AG04449 (cell line): ENCODE measurements at regions not wholly inside any gene's neighbourhood (a gene's known extent, or its start where the extent isn't known, plus 50 kb on each side); places are given as distances from the start of the nearest gene placed in this dataset.

Experiments used
- CTCF ChIA-PET: fragments of 350-600 bp; formaldehyde crosslinking; extraction: SDS; loops from one replicate; lab custom pipeline; 2021; ENCODE audit warnings: antibody characterized with exemption; lab: Yijun Ruan, JAX
- POLR2A ChIA-PET: fragments of 400-600, 350-600 bp; formaldehyde crosslinking; extraction: SDS; loops from one replicate; lab custom pipeline; 2020; ENCODE audit warnings: antibody characterized with exemption, inconsistent platforms; lab: Yijun Ruan, JAX
- DNase-seq: peaks from one replicate; pipeline ENCODE4 v3.0.0-alpha.2; 2010; ENCODE audit warnings: low read depth, low spot score
- H3K4me3 ChIP-seq: 2 replicates; pipeline ENCODE4 v1.5.1; 2011; ENCODE audit warnings: low read depth, mild to moderate bottlenecking, control low read depth, low read length
- CTCF ChIP-seq: IDR thresholded peaks from one replicate; pipeline ENCODE4 v1.5.1; 2011; ENCODE audit warnings: mild to moderate bottlenecking, moderate library complexity, low read length, control low read depth, inconsistent platforms; ENCODE audit not compliant: insufficient read depth; ENCODE audit errors: missing control alignments

GRCh38 chr7:17166824-17167379, 131.6 kb upstream of the AHR start:
- ChIA-PET CTCF (no interaction called here), POLR2A (no interaction called here)
- no peak for TF ChIP-seq CTCF
- no peak for DNase-seq
- no peak overlapping the region for H3K4me3 ChIP-seq

- no peak for TF ChIP-seq CTCF
- ChIA-PET CTCF (interaction anchor here (0.7 kb wide), 1 partner anchor 104 kb away, joined by 3 read pairs; no protein-coding TSS in a partner anchor), POLR2A (interaction anchor here (0.6 kb wide), 1 partner anchor 15 kb away, joined by 3 read pairs; no protein-coding TSS in a partner anchor)
- H3K4me3 ChIP-seq: no peak overlapping the region
- DNase-seq: no peak
These were observed 130.0 kb upstream of the AHR start for GRCh38 chr7:17168416-17168815.

GRCh38 chr7:17171427-17171826, 127.0 kb upstream of the AHR start:
- DNase-seq: no peak
- ChIA-PET CTCF (no interaction called here), POLR2A (no interaction called here)
- H3K4me3 ChIP-seq: no peak overlapping the region
- TF ChIP-seq CTCF: no peak

- no peak for DNase-seq
- TF ChIP-seq CTCF: no peak
- no peak overlapping the region for H3K4me3 ChIP-seq
- ChIA-PET CTCF (no interaction called here), POLR2A (no interaction called here)
These were observed 122.0 kb upstream of the AHR start for GRCh38 chr7:17176371-17177032.

- DNase-seq: no peak
- TF ChIP-seq CTCF: no peak
- no peak overlapping the region for H3K4me3 ChIP-seq
- POLR2A ChIA-PET: no interaction called here
- CTCF ChIA-PET: interaction anchor here (1.2 kb wide), 1 partner anchor 20 kb away, joined by 3 read pairs; no protein-coding TSS in a partner anchor
These were observed 119.9 kb upstream of the AHR start for GRCh38 chr7:17178545-17178944.

- ChIA-PET POLR2A (no interaction called here), CTCF (no interaction called here)
- TF ChIP-seq CTCF: no peak
- H3K4me3 ChIP-seq: no peak overlapping the region
- no peak for DNase-seq
These were observed 117.0 kb upstream of the AHR start for GRCh38 chr7:17181482-17181881.
